Stomach (tissue), 8 donors: ENCODE measurements at regions not wholly inside any gene's neighbourhood (a gene's known extent, or its start where the extent isn't known, plus 50 kb on each side); places are given as distances from the start of the nearest gene placed in this dataset.

ENCODE experiments used
- DNase-seq, 2 donors: peaks; one replicate each; pipeline versions ENCODE4 v3.0.0 to v3.0.0-alpha.2; 2013 to 2019
- H3K27ac ChIP-seq, 5 donors: fragments of 200-600 bp in 4 of 5; sonication (generic) in 4 of 5; one replicate each; pipeline ENCODE4 v1.5.1; 2013 to 2019; ENCODE audit warnings: mild to moderate bottlenecking in 1 of 5, moderate library complexity in 1 of 5
- H3K27me3 ChIP-seq, 3 donors: fragments of 200-600 bp; sonication (generic); one replicate each; pipeline ENCODE4 v1.5.1; 2017 to 2019; ENCODE audit warnings: mixed run types in 1 of 3
- H3K36me3 ChIP-seq, 4 donors: fragments of 200-600 bp; sonication (generic); 1 replicate in 3 of 4; 2 replicates in 1 of 4; pipeline ENCODE4 v1.5.1; 2016 to 2019
- H3K4me1 ChIP-seq, 4 donors: fragments of 200-600 bp; sonication (generic); one replicate each; pipeline ENCODE4 v1.5.1; 2016 to 2019
- H3K4me3 ChIP-seq, 4 donors: fragments of 200-600 bp; sonication (generic) in 3 of 4; one replicate each; pipeline ENCODE4 v1.5.1; 2016 to 2019; ENCODE audit warnings: mild to moderate bottlenecking in 1 of 4
- H3K9me3 ChIP-seq, 4 donors: fragments of 200-600 bp; sonication (generic); one replicate each; pipeline ENCODE4 v1.5.1; 2016 to 2019
- CTCF ChIP-seq, 7 experiments: fragments of 450-650 bp in 4 of 7; fragments of 200-600 bp in 3 of 7; sonication (generic) in 3 of 7; IDR thresholded peaks; one replicate each; pipeline ENCODE4 v1.5.1; 2016 to 2019; ENCODE audit warnings: antibody characterized with exemption in 7 of 7, control low read depth in 2 of 7, mild to moderate bottlenecking in 1 of 7
- EP300 ChIP-seq: sonication (generic); formaldehyde crosslinking; IDR thresholded peaks from one replicate; pipeline ENCODE4 v1.6.1; 2017; ENCODE audit warnings: antibody characterized with exemption
- POLR2A ChIP-seq, 4 donors: fragments of 450-650 bp; IDR thresholded peaks; one replicate each; pipeline ENCODE4 v1.6.1; 2016; ENCODE audit warnings: antibody characterized with exemption in 4 of 4, control low read depth in 2 of 4, mild to moderate bottlenecking in 1 of 4, moderate library complexity in 1 of 4
- POLR2AphosphoS5 ChIP-seq, 3 donors: sonication (generic); formaldehyde crosslinking; IDR thresholded peaks; one replicate each; pipeline ENCODE4 v1.6.1; 2016; ENCODE audit warnings: antibody characterized with exemption in 3 of 3
- WGBS, 5 donors: extraction: QIAGEN DNeasy Blood & Tissue Kit in 3 of 5; methylation state at CpG; one replicate each; pipeline versions ENCODE4 v1.1.5 to v1.1.7; 2013 to 2018; 5-methylcytosine and 5-hydroxymethylcytosine counted together
- intact Hi-C: fragments of 100-400 bp; cut with DNase I; formaldehyde crosslinking; loops from one replicate; pipeline ENCODE4 v1.15.1; 2023; ENCODE audit warnings: low total_unique reads
- donor health status: healthy with polysubstance abuse.
- donor health status: Bipolar disorder and iron deficiency.
- donor health status: healthy.

- Histone ChIP-seq H3K27me3 (no peaks in the 10 kb centered on the region), H3K4me3 (no peak overlapping the region), H3K9me3 (peaks cover 0 to 15% (median 7%) of the 10 kb centered on the region in 4 donors), H3K27ac (no peak overlapping the region), H3K4me1 (no peaks in the 10 kb centered on the region), H3K36me3 (no peaks in the 10 kb centered on the region)
- no peak for TF ChIP-seq CTCF (IDR thresholded peaks at IDR 0.05)
- TF ChIP-seq EP300 = no peak
- TF ChIP-seq POLR2A (IDR thresholded peaks at IDR 0.05) = no peak
- no peak for TF ChIP-seq POLR2AphosphoS5 (IDR thresholded peaks at IDR 0.05)
- WGBS, 5 donors = 85 to 92% (median 88%) methylated on average over 6 to 7 of the region's 7 CpGs
- intact Hi-C loops = no loop called here
- DNase-seq = no peak
These were observed 351.6 kb upstream of the NCAM2 start for GRCh38 chr21:20646431-20647165.

- no peaks in the 10 kb centered on the region for H3K27me3 ChIP-seq
- no peaks in the 10 kb centered on the region for H3K4me1 ChIP-seq
- H3K27ac ChIP-seq = no peak overlapping the region
- 36 to 57% (median 43%) methylated on average over 1 of the region's 1 CpG for WGBS, 5 donors
- no peaks in the 10 kb centered on the region for H3K36me3 ChIP-seq
- intact Hi-C loops = no loop called here
- TF ChIP-seq POLR2AphosphoS5 (IDR thresholded peaks at IDR 0.05) (no peak), POLR2A (IDR thresholded peaks at IDR 0.05) (no peak), EP300 (no peak), CTCF (IDR thresholded peaks at IDR 0.05) (no peak)
- H3K4me3 ChIP-seq = no peak overlapping the region
- peaks cover 0 to 15% (median 7%) of the 10 kb centered on the region in 4 donors for H3K9me3 ChIP-seq
- no peak for DNase-seq
These were observed 350.6 kb upstream of the NCAM2 start for GRCh38 chr21:20647607-20648006.

- Histone ChIP-seq H3K4me1 (no peaks in the 10 kb centered on the region), H3K36me3 (no peaks in the 10 kb centered on the region), H3K4me3 (no peak overlapping the region), H3K27me3 (no peaks in the 10 kb centered on the region), H3K27ac (no peak overlapping the region), H3K9me3 (peaks cover 0 to 15% (median 7%) of the 10 kb centered on the region in 4 donors)
- 87 to 92% (median 89%) methylated on average over 5 of the region's 5 CpGs for WGBS, 5 donors
- intact Hi-C loops = no loop called here
- DNase-seq = no peak
- TF ChIP-seq POLR2AphosphoS5 (IDR thresholded peaks at IDR 0.05) = no peak
- TF ChIP-seq CTCF (IDR thresholded peaks at IDR 0.05) = no peak
- TF ChIP-seq POLR2A (IDR thresholded peaks at IDR 0.05) = no peak
- no peak for TF ChIP-seq EP300
These were observed 349.0 kb upstream of the NCAM2 start for GRCh38 chr21:20649231-20649630.

GRCh38 chr21:20652846-20653245, 345.4 kb upstream of the NCAM2 start:
- Histone ChIP-seq H3K4me3 (no peak overlapping the region), H3K27me3 (no peaks in the 10 kb centered on the region), H3K9me3 (no peaks in the 10 kb centered on the region), H3K27ac (no peak overlapping the region), H3K4me1 (no peaks in the 10 kb centered on the region), H3K36me3 (no peaks in the 10 kb centered on the region)
- DNase-seq = no peak
- WGBS, 5 donors = 76 to 90% (median 84%) methylated on average over 4 of the region's 4 CpGs
- intact Hi-C loops = no loop called here
- no peak for TF ChIP-seq CTCF (IDR thresholded peaks at IDR 0.05)
- TF ChIP-seq EP300 = no peak
- TF ChIP-seq POLR2AphosphoS5 (IDR thresholded peaks at IDR 0.05) = no peak
- no peak for TF ChIP-seq POLR2A (IDR thresholded peaks at IDR 0.05)
